Breast epithelium (tissue), 3 donors: ENCODE measurements at regions not wholly inside any gene's neighbourhood (a gene's known extent, or its start where the extent isn't known, plus 50 kb on each side); places are given as distances from the start of the nearest gene placed in this dataset.

Experiments
- POLR2A ChIP-seq: fragments of 450-650 bp; IDR thresholded peaks from one replicate; pipeline ENCODE4 v1.6.1; 2016; ENCODE audit warnings: antibody characterized with exemption, mild to moderate bottlenecking, moderate library complexity
- POLR2AphosphoS5 ChIP-seq, 3 donors: sonication (generic); formaldehyde crosslinking; IDR thresholded peaks; one replicate each; pipeline ENCODE4 v1.6.1; 2017; ENCODE audit warnings: antibody characterized with exemption in 3 of 3
- TF ChIP-seq, protein P1 (sequence below), 3 donors: fragments of 450-650 bp; IDR thresholded peaks; one replicate each; pipeline ENCODE4 v1.5.1; 2016 to 2017; ENCODE audit warnings: antibody characterized with exemption in 3 of 3, mild to moderate bottlenecking in 3 of 3, moderate library complexity in 3 of 3

DNA sequence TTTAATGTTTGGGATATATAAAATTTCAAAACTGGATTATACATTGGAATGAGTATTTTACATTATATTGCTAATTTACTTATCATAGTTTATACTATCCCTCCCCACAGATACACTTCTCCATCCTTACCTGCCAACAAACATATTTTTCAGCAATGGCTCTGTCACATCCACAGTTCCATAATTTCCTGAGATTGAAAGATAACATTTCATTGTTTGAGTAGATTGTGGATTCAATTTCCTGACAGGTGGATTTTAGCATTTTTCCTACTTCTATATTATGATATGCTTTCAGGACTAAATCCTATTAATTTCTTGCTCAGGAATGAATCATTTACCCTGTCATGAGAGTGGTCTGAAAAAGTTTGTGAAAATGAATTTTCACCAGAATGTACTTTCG lies 115.3 kb upstream of the KLHL4 start:
- TF ChIP-seq, protein P1, sequence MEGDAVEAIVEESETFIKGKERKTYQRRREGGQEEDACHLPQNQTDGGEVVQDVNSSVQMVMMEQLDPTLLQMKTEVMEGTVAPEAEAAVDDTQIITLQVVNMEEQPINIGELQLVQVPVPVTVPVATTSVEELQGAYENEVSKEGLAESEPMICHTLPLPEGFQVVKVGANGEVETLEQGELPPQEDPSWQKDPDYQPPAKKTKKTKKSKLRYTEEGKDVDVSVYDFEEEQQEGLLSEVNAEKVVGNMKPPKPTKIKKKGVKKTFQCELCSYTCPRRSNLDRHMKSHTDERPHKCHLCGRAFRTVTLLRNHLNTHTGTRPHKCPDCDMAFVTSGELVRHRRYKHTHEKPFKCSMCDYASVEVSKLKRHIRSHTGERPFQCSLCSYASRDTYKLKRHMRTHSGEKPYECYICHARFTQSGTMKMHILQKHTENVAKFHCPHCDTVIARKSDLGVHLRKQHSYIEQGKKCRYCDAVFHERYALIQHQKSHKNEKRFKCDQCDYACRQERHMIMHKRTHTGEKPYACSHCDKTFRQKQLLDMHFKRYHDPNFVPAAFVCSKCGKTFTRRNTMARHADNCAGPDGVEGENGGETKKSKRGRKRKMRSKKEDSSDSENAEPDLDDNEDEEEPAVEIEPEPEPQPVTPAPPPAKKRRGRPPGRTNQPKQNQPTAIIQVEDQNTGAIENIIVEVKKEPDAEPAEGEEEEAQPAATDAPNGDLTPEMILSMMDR (IDR thresholded peaks at IDR 0.05), result no peak
- TF ChIP-seq POLR2A (no peak), POLR2AphosphoS5 (IDR thresholded peaks at IDR 0.05) (no peak)
